Neutrophil (primary cell): ENCODE measurements at regions not wholly inside any gene's neighbourhood (a gene's known extent, or its start where the extent isn't known, plus 50 kb on each side); places are given as distances from the start of the nearest gene placed in this dataset.

Experiments used
- H3K27ac ChIP-seq: fragments of 200-600 bp; sonication (generic); 2 replicates; pipeline ENCODE4 v1.5.1; 2016; ENCODE audit warnings: mild to moderate bottlenecking, moderate library complexity
- H3K27me3 ChIP-seq: fragments of 200-600 bp; sonication (generic); 2 replicates; pipeline ENCODE4 v1.6.0; 2016; ENCODE audit warnings: mild to moderate bottlenecking
- H3K36me3 ChIP-seq: fragments of 200-600 bp; sonication (generic); 2 replicates; pipeline ENCODE4 v1.5.1; 2017
- H3K4me1 ChIP-seq, 2 experiments: fragments of 200-600 bp in 1 of 2; sonication (generic) in 1 of 2; 1 replicate in 1 of 2; 2 replicates in 1 of 2; pipeline versions ENCODE4 v1.5.1 to v1.6.1; 2013 to 2016; ENCODE audit warnings: low read depth in 1 of 2, low read length in 1 of 2, mild to moderate bottlenecking in 1 of 2, moderate library complexity in 1 of 2; ENCODE audit not compliant: control insufficient read depth in 1 of 2, insufficient read depth in 1 of 2
- H3K4me3 ChIP-seq, 2 experiments: fragments of 200-600 bp in 1 of 2; sonication (generic) in 1 of 2; 1 replicate in 1 of 2; 2 replicates in 1 of 2; pipeline ENCODE4 v1.5.1; 2013 to 2016; ENCODE audit warnings: low read depth in 1 of 2, low read length in 1 of 2, mild to moderate bottlenecking in 1 of 2, moderate library complexity in 1 of 2
- H3K9me3 ChIP-seq: fragments of 200-600 bp; sonication (generic); 2 replicates; pipeline ENCODE4 v1.5.1; 2016
- CTCF ChIP-seq: fragments of 200-600 bp; sonication (generic); IDR thresholded peaks from 2 replicates; pipeline ENCODE4 v1.5.1; 2016; ENCODE audit warnings: antibody characterized with exemption

GRCh38 chr5:103434057-103434456, 128.5 kb downstream of the NUDT12 start:
- no peaks in the 10 kb centered on the region for H3K4me1 ChIP-seq
- H3K27me3 ChIP-seq, result no peaks in the 10 kb centered on the region
- no peak overlapping the region for H3K4me3 ChIP-seq
- no peaks in the 10 kb centered on the region for H3K9me3 ChIP-seq
- H3K27ac ChIP-seq, result no peak overlapping the region
- no peaks in the 10 kb centered on the region for H3K36me3 ChIP-seq
- no peak for TF ChIP-seq CTCF

DNA sequence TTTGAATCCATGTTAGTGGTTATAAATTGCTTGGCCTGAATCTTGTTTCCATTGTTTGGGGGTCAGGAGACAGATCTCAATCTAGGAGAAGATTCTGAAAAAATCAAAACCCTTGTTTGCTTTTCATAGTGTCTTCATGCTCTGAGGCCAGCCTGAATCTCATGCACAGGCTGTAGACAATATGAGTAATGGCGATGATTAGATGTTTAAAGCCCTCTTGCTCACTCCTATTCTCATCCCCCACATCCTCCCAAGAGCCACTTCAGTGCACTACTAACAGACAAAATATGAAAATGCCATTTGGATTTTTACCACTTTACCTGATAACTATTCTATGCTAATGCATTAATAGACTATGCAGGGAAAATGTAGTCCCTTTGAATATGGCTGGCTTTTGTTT, 129.4 kb downstream of the NUDT12 start:
- H3K36me3 ChIP-seq, result no peaks in the 10 kb centered on the region
- H3K27me3 ChIP-seq, result no peaks in the 10 kb centered on the region
- H3K9me3 ChIP-seq, result no peaks in the 10 kb centered on the region
- H3K4me1 ChIP-seq, result no peaks in the 10 kb centered on the region
- H3K4me3 ChIP-seq, result no peak overlapping the region
- no peak for TF ChIP-seq CTCF
- H3K27ac ChIP-seq, result no peak overlapping the region

DNA sequence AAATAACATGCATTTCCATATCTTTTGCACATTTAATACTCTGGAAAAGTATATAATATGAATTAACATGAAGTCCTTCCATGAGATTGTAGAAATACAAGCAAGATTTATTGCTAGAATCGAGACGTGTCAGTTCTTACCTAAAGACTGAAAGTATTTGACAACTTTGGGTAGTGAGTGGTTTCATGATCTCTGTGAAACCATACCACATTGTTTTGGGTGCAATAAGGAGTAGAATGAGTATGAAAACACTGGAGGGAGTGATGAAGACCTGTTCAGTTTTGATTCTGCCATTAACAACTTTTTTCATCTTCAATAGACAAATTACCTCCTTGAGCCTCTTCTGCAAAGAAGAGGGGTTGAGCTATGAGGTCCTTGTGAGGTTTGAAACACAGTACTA, 133.7 kb downstream of the NUDT12 start:
- H3K27me3 ChIP-seq, result no peaks in the 10 kb centered on the region
- H3K27ac ChIP-seq, result no peak overlapping the region
- TF ChIP-seq CTCF, result no peak
- H3K4me1 ChIP-seq, result no peaks in the 10 kb centered on the region
- H3K36me3 ChIP-seq, result no peaks in the 10 kb centered on the region
- H3K9me3 ChIP-seq, result no peaks in the 10 kb centered on the region
- H3K4me3 ChIP-seq, result no peak overlapping the region

DNA sequence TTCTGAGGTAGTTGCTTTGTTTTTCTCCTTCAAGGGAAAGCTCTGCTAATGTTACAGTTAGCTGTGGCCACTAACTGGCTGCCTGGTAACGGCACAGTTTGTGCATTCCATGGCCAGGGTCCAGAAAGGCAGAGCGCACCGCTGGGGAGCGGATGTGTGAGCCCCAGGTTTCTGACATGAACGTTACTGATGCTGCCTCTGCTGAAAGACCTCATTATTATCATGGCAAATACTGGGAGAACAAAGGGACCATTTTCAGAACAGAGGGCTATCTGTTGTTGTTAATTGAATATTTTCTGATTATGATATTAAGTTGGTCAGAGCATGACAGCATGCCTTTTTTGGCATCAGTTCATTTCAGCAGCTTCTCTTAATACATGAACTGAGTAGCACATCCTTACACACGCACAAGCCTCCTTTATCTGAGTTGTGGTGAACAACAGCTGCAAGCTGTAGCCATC, 134.1 kb downstream of the NUDT12 start:
- Histone ChIP-seq H3K27me3 (no peaks in the 10 kb centered on the region), H3K4me1 (no peaks in the 10 kb centered on the region), H3K36me3 (no peaks in the 10 kb centered on the region), H3K9me3 (no peaks in the 10 kb centered on the region), H3K4me3 (no peak overlapping the region), H3K27ac (no peak overlapping the region)
- TF ChIP-seq CTCF, result no peak

GRCh38 chr5:103427326-103427725, 135.3 kb downstream of the NUDT12 start:
- Histone ChIP-seq H3K27me3 (no peaks in the 10 kb centered on the region), H3K9me3 (no peaks in the 10 kb centered on the region), H3K27ac (no peak overlapping the region), H3K4me3 (no peak overlapping the region), H3K36me3 (no peaks in the 10 kb centered on the region), H3K4me1 (no peaks in the 10 kb centered on the region)
- TF ChIP-seq CTCF, result no peak
